HCT116 (cell line): ENCODE measurements at regions not wholly inside any gene's neighbourhood (a gene's known extent, or its start where the extent isn't known, plus 50 kb on each side); places are given as distances from the start of the nearest gene placed in this dataset.
"Not testable (repeated sequence)": the region's sequence is repeated elsewhere in the genome, so short reads cannot be mapped to it uniquely, and the experiment has no call there.

ENCODE experiments used
- EZH2 ChIP-seq: fragments of 200-600 bp; sonication (generic); IDR thresholded peaks from 2 replicates; pipeline ENCODE4 v1.6.1; 2017; ENCODE audit warnings: antibody characterized with exemption, mixed run types
- POLR2AphosphoS5 ChIP-seq: IDR thresholded peaks from 2 replicates; pipeline ENCODE4 v1.6.1; 2011; ENCODE audit warnings: mild to moderate bottlenecking, low read depth, low read length, moderate library complexity
- SP1 ChIP-seq: IDR thresholded peaks from 2 replicates; pipeline ENCODE4 v1.6.1; 2012; ENCODE audit warnings: low read depth
- YY1 ChIP-seq: IDR thresholded peaks from 2 replicates; pipeline ENCODE4 v1.6.1; 2011; ENCODE audit warnings: low read length, low read depth, moderate library complexity, mild to moderate bottlenecking; ENCODE audit not compliant: insufficient replicate concordance; ENCODE audit errors: extremely low read depth
- TF ChIP-seq, protein P1 (sequence below), 3 experiments: fragments of 200-600 bp in 1 of 3; sonication (generic) in 1 of 3; IDR thresholded peaks in 2 of 3; conservative IDR thresholded peaks in 1 of 3; 2 replicates each; pipeline ENCODE4 v1.5.1; 2012 to 2017; ENCODE audit warnings: low read depth in 2 of 3, low read length in 2 of 3, antibody characterized with exemption in 1 of 3, borderline replicate concordance in 1 of 3, control low read depth in 1 of 3, mild to moderate bottlenecking in 1 of 3, mixed read lengths in 1 of 3, mixed run types in 1 of 3, moderate library complexity in 1 of 3; ENCODE audit not compliant: insufficient read depth in 1 of 3

DNA sequence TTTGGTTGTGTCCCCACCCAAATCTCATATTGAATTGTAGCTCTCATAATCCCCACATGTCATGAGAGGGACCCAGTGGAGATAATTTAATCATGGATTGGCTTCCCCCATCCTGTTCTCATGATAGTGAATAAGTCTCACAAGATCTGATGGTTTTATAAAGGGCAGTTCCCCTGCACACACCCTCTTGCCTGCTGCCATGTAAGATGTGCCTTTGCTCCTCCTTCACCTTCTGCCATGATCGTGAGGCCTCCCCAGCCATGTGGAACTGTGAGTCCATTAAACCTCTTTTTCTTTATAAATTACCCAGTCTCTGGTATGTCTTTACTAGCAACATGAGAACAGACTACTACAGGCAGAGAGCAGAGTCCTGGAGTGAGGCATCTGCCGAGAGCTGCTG is 90.2 kb upstream of the SLC45A1 start:
- not testable (repeated sequence) for TF ChIP-seq YY1, SP1, POLR2AphosphoS5, EZH2
- TF ChIP-seq, protein P1, sequence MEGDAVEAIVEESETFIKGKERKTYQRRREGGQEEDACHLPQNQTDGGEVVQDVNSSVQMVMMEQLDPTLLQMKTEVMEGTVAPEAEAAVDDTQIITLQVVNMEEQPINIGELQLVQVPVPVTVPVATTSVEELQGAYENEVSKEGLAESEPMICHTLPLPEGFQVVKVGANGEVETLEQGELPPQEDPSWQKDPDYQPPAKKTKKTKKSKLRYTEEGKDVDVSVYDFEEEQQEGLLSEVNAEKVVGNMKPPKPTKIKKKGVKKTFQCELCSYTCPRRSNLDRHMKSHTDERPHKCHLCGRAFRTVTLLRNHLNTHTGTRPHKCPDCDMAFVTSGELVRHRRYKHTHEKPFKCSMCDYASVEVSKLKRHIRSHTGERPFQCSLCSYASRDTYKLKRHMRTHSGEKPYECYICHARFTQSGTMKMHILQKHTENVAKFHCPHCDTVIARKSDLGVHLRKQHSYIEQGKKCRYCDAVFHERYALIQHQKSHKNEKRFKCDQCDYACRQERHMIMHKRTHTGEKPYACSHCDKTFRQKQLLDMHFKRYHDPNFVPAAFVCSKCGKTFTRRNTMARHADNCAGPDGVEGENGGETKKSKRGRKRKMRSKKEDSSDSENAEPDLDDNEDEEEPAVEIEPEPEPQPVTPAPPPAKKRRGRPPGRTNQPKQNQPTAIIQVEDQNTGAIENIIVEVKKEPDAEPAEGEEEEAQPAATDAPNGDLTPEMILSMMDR (IDR thresholded peaks at IDR 0.05 in 2 of 3, conservative IDR thresholded peaks at IDR 0.05 in 1 of 3; ENCODE audit: borderline replicate concordance in 1 of 3, insufficient read depth in 1 of 3, low read depth in 2 of 3, low read length in 2 of 3), result not testable (repeated sequence)
